Bronchial epithelial cell (primary cell): ENCODE measurements at regions not wholly inside any gene's neighbourhood (a gene's known extent, or its start where the extent isn't known, plus 50 kb on each side); places are given as distances from the start of the nearest gene placed in this dataset.

Source experiments
- DNase-seq: peaks from one replicate; pipeline ENCODE4 v3.0.0-alpha.2; 2010; ENCODE audit warnings: low read depth
- FAIRE-seq: peaks from 2 replicates; lab custom pipeline; 2011; peaks lifted over from hg19 to GRCh38; lab: Jason Lieb, UNC
- H3K27me3 ChIP-seq: 2 replicates; pipeline ENCODE4 v1.5.1; 2011; ENCODE audit warnings: low read length; ENCODE audit not compliant: control insufficient read depth, insufficient read depth
- H3K36me3 ChIP-seq: 2 replicates; pipeline ENCODE4 v1.5.1; 2011; ENCODE audit warnings: low read length; ENCODE audit not compliant: control insufficient read depth, insufficient read depth
- H3K4me3 ChIP-seq: 2 replicates; pipeline ENCODE4 v1.5.1; 2011; ENCODE audit warnings: mild to moderate bottlenecking, low read depth, low read length, control low read depth
- TF ChIP-seq, protein P1 (sequence below): IDR thresholded peaks from 2 replicates; pipeline ENCODE4 v1.5.1; 2011; ENCODE audit warnings: mild to moderate bottlenecking, moderate library complexity, low read length, control low read depth, inconsistent platforms; ENCODE audit not compliant: insufficient read depth, severe bottlenecking

DNA sequence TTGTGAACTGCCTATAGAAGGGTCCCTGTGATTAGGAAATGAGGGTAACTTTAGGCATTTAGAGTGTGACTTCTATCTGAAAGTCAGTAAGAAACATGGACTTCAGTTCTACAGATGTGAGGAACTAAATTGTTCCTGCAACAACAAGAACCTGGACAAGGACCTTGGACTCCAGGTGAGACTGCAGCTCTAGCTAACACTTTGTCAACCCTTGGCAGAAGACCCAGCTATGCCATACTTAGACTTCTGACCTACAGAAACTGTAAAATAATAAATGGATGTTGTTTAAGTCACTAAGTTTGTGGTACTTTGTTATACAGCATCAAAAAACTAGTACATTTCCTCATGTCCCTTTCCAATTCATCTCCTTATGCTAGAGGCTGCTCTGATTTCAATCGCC lies 580.8 kb downstream of the IQCM start:
- TF ChIP-seq, protein P1, sequence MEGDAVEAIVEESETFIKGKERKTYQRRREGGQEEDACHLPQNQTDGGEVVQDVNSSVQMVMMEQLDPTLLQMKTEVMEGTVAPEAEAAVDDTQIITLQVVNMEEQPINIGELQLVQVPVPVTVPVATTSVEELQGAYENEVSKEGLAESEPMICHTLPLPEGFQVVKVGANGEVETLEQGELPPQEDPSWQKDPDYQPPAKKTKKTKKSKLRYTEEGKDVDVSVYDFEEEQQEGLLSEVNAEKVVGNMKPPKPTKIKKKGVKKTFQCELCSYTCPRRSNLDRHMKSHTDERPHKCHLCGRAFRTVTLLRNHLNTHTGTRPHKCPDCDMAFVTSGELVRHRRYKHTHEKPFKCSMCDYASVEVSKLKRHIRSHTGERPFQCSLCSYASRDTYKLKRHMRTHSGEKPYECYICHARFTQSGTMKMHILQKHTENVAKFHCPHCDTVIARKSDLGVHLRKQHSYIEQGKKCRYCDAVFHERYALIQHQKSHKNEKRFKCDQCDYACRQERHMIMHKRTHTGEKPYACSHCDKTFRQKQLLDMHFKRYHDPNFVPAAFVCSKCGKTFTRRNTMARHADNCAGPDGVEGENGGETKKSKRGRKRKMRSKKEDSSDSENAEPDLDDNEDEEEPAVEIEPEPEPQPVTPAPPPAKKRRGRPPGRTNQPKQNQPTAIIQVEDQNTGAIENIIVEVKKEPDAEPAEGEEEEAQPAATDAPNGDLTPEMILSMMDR, result no peak
- no peaks in the 10 kb centered on the region for H3K27me3 ChIP-seq
- H3K4me3 ChIP-seq, result no peak overlapping the region
- FAIRE-seq (no peak), DNase-seq (no peak)
- H3K36me3 ChIP-seq, result no peaks in the 10 kb centered on the region

DNA sequence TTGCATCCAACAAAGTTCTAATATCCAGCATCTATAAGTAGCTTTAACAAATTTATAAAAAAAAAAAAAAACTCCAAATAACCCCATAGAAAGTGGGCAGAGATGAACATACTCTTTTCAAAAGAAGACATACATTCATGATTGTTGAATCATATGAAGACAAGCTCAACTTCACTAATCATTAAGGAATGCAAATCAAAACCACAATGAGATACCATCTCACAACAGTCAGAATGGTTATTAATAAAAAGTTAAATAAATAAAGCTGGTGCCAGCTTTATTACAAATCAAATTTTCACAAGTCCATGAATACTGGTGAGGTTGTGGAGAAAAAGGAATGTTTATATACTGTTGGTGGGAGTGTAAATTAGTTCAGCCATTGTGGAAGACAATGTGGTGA lies 592.0 kb downstream of the IQCM start:
- Histone ChIP-seq H3K36me3 (no peaks in the 10 kb centered on the region), H3K27me3 (no peaks in the 10 kb centered on the region), H3K4me3 (no peak overlapping the region)
- peak; percentile 72 for DNase-seq
- no peak for FAIRE-seq
- TF ChIP-seq, protein P1, result no peak

DNA sequence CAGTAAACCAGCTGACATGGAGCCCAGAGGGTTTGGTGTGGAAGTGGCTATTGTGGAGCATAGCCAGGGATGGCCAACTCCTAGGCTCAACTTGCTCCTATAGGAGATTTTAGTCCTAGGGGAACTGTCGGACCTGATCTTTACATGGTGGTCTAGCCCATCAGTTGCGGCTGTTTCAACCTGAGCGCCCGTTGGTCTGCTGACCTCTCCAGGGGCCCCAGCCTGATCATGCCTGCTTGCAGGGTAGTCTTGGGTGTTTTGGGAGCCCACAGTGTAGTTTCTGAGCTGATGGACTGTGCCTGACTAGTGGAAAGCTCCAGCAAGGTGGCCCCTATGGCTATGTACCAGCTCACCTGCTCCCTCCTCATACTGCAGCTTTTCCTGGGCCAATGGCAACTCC lies 597.0 kb downstream of the IQCM start:
- DNase-seq (no peak), FAIRE-seq (no peak)
- TF ChIP-seq, protein P1, result no peak
- Histone ChIP-seq H3K4me3 (no peak overlapping the region), H3K36me3 (no peaks in the 10 kb centered on the region), H3K27me3 (no peaks in the 10 kb centered on the region)

DNA sequence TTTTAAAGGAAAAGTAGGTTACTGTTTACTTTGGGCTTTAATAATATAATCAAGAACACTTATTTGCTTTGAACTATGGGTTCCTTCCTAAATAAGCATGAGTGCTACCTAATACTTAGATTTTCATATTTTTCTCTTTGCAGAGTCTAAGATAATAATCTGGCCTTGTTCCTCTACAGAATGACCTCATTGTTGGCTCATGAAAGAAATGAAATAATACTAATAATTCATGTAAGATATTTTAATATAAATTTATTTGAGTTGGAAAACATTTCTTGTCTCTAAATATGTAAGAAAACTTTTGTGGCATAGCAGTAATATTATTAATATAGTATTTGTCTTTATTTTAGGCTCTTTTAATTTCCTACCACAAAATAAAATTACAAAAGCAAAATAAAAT lies 601.3 kb downstream of the IQCM start:
- TF ChIP-seq, protein P1, result no peak
- Histone ChIP-seq H3K36me3 (no peaks in the 10 kb centered on the region), H3K27me3 (no peaks in the 10 kb centered on the region), H3K4me3 (no peak overlapping the region)
- no peak for DNase-seq
- no peak for FAIRE-seq

DNA sequence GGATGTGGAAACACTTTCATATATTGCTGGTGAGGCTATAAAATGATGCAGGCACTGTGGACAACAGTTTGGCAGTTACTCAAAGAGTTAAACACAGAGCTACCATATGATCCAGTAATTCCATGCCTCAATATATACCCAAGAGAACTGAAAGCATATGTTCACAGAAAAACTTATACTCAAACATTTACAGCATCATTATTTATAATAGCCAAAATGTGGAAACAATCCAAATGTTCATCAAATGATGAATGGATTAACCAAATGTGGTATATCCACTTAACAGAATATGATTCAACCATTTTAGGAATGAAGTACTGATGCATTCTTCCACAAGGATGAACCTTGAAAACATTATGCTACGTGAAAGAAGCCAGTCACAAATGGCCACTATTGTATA lies 603.8 kb downstream of the IQCM start:
- no peak for DNase-seq
- Histone ChIP-seq H3K27me3 (no peaks in the 10 kb centered on the region), H3K36me3 (no peaks in the 10 kb centered on the region), H3K4me3 (no peak overlapping the region)
- no peak for FAIRE-seq
- TF ChIP-seq, protein P1, result no peak

DNA sequence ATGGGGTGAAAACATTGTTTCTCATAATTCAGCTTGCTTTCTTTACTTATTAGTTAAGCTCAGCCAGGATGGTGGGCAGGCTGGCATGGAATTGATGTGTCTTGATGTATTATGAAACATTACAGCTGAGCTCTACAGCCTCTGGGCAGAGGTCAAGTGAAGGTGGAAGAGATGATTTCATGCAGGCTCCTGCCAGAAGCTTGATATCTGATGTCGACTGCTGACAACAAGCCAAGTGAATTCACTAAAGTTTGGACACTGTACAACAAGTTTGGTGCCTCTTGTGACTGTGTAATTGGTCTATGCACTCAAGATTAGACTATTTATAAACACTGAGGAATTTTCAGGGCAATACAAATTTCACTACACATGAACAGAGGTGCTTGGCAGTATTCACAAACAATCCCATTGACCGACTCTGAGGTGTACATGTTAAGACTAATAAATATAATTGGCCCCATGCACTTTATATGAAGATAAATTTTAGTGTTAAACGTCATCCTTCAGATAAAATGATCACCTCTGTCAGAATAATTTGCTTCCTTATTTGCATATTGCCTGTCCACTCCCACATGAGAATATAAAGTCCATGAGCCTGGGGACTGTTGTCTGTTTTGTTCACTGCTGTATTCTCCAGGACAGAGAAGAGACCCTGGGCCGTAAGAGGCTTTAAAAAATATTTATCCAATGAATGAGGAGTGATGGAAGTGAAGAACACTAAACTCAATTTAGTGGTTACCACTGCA lies 612.2 kb downstream of the IQCM start:
- DNase-seq (peak; percentile 4), FAIRE-seq (no peak)

More for the DNA sequence above, 612.2 kb downstream of the IQCM start:
- Histone ChIP-seq H3K36me3 (no peaks in the 10 kb centered on the region), H3K27me3 (no peaks in the 10 kb centered on the region), H3K4me3 (no peak overlapping the region)
- TF ChIP-seq, protein P1, result no peak
